H1 (cell line): ENCODE measurements at regions not wholly inside any gene's neighbourhood (a gene's known extent, or its start where the extent isn't known, plus 50 kb on each side); places are given as distances from the start of the nearest gene placed in this dataset.

Source experiments
- CTCF ChIA-PET: fragments of 300-600 bp; sonication (Branson Sonifier 250); formaldehyde crosslinking; loops from one replicate; lab custom pipeline; 2021; ENCODE audit not compliant: partially characterized antibody; lab: Charles Lee
- POLR2A ChIA-PET: fragments of 300-600 bp; sonication (Branson Sonifier 250); formaldehyde crosslinking; loops from one replicate; lab custom pipeline; 2021; ENCODE audit warnings: inconsistent platforms; ENCODE audit not compliant: partially characterized antibody; lab: Charles Lee
- DNase-seq, 2 experiments: peaks; one replicate each; pipeline versions ENCODE4 v3.0.0 to v3.0.0-alpha.2; 2010 to 2022; ENCODE audit warnings: low spot score in 2 of 2, low read depth in 1 of 2, mixed read lengths in 1 of 2
- FAIRE-seq: peaks from 2 replicates; lab custom pipeline; 2011; peaks lifted over from hg19 to GRCh38; lab: Jason Lieb, UNC
- H2AFZ ChIP-seq: 2 replicates; pipeline ENCODE4 v1.8.1; 2012; ENCODE audit warnings: low read length, inconsistent platforms
- H2AK5ac ChIP-seq: 2 replicates; pipeline ENCODE4 v1.6.1; 2013; ENCODE audit warnings: low read depth, low read length
- H2BK120ac ChIP-seq: replicated peaks from 2 replicates; pipeline ENCODE3; 2013; ENCODE audit warnings: low read depth, low read length, inconsistent platforms
- H2BK12ac ChIP-seq: 2 replicates; pipeline ENCODE4 v1.6.1; 2013; ENCODE audit warnings: low read depth, low read length
- H2BK15ac ChIP-seq: 2 replicates; pipeline ENCODE4 v1.6.1; 2013; ENCODE audit warnings: low read length
- H2BK20ac ChIP-seq: 2 replicates; pipeline ENCODE4 v1.6.1; 2013; ENCODE audit warnings: low read length
- H2BK5ac ChIP-seq: 2 replicates; pipeline ENCODE4 v1.6.1; 2013; ENCODE audit warnings: low read depth, low read length
- H3K14ac ChIP-seq: 2 replicates; pipeline ENCODE4 v1.6.1; 2013; ENCODE audit warnings: inconsistent platforms; ENCODE audit not compliant: insufficient read length
- H3K18ac ChIP-seq: 2 replicates; pipeline ENCODE4 v1.6.1; 2013; ENCODE audit warnings: low read length; ENCODE audit errors: extremely low read depth
- H3K23ac ChIP-seq: 2 replicates; pipeline ENCODE4 v1.6.1; 2013; ENCODE audit warnings: inconsistent platforms; ENCODE audit not compliant: insufficient read length
- H3K23me2 ChIP-seq: 2 replicates; pipeline ENCODE4 v1.6.1; 2013; ENCODE audit warnings: low read depth, low read length
- H3K27ac ChIP-seq: 2 replicates; pipeline ENCODE4 v1.6.1; 2011; ENCODE audit warnings: low read depth, low read length, inconsistent platforms
- H3K27me3 ChIP-seq, 4 experiments: replicated peaks in 1 of 4; 1 replicate in 1 of 4; 2 replicates in 3 of 4; pipeline versions ENCODE4 v1.6.1 to v1.8.1; 2011 to 2013; ENCODE audit warnings: low read length in 3 of 4, mild to moderate bottlenecking in 3 of 4, inconsistent platforms in 2 of 4, mixed read lengths in 2 of 4, moderate library complexity in 1 of 4; ENCODE audit not compliant: control insufficient read depth in 3 of 4, insufficient read depth in 3 of 4; ENCODE audit errors: extremely low read depth in 1 of 4
- H3K36me3 ChIP-seq, 4 experiments: 2 replicates each; pipeline versions ENCODE4 v1.6.1 to v1.8.1; 2011 to 2013; ENCODE audit warnings: mild to moderate bottlenecking in 4 of 4, low read length in 3 of 4, moderate library complexity in 2 of 4, control low read depth in 1 of 4, inconsistent platforms in 1 of 4; ENCODE audit not compliant: insufficient read depth in 4 of 4, control insufficient read depth in 2 of 4
- H3K4ac ChIP-seq: replicated peaks from 2 replicates; pipeline ENCODE3; 2013; ENCODE audit warnings: low read length, low read depth, mixed read lengths, inconsistent platforms; ENCODE audit not compliant: insufficient read length
- H3K4me1 ChIP-seq, 4 experiments: replicated peaks in 1 of 4; 1 replicate in 1 of 4; 2 replicates in 3 of 4; pipeline versions ENCODE4 v1.6.1 to v1.8.1; 2011 to 2013; ENCODE audit warnings: low read length in 3 of 4, inconsistent platforms in 2 of 4, mixed read lengths in 1 of 4; ENCODE audit not compliant: insufficient read depth in 4 of 4, control insufficient read depth in 3 of 4
- H3K4me2 ChIP-seq, 2 experiments: 2 replicates each; pipeline versions ENCODE4 v1.6.1 to v1.8.1; 2011 to 2013; ENCODE audit warnings: low read depth in 2 of 2, low read length in 2 of 2, control low read depth in 1 of 2, inconsistent platforms in 1 of 2, mild to moderate bottlenecking in 1 of 2; ENCODE audit not compliant: insufficient read depth in 1 of 2
- H3K4me3 ChIP-seq, 4 experiments: fragments of 200-600, 300-600 bp in 1 of 4; sonication (generic), shearing (Covaris generic), sonication (Bioruptor Twin) in 1 of 4; 2 replicates each; pipeline versions ENCODE4 v1.5.1 to v1.8.1; 2011 to 2016; ENCODE audit warnings: low read length in 4 of 4, low read depth in 3 of 4, control low read depth in 2 of 4, inconsistent platforms in 2 of 4, mild to moderate bottlenecking in 2 of 4, mixed read lengths in 1 of 4, moderate library complexity in 1 of 4; ENCODE audit not compliant: insufficient read depth in 2 of 4; ENCODE audit errors: extremely low read depth in 1 of 4
- H3K56ac ChIP-seq: replicated peaks from 2 replicates; pipeline ENCODE3; 2013; ENCODE audit warnings: low read depth, mild to moderate bottlenecking, mixed read lengths, low read length, inconsistent platforms; ENCODE audit not compliant: insufficient read length
- H3K79me1 ChIP-seq: 2 replicates; pipeline ENCODE4 v1.6.1; 2013; ENCODE audit warnings: low read depth, low read length, control low read depth
- H3K79me2 ChIP-seq, 2 experiments: 2 replicates each; pipeline versions ENCODE4 v1.6.1 to v1.8.1; 2012 to 2013; ENCODE audit warnings: low read length in 2 of 2, mild to moderate bottlenecking in 2 of 2, inconsistent platforms in 1 of 2; ENCODE audit not compliant: insufficient read depth in 2 of 2, control insufficient read depth in 1 of 2
- H3K9ac ChIP-seq, 4 experiments: replicated peaks in 1 of 4; 1 replicate in 1 of 4; 2 replicates in 3 of 4; pipeline versions ENCODE4 v1.6.1 to v1.8.1; 2011 to 2013; ENCODE audit warnings: low read depth in 3 of 4, low read length in 3 of 4, control low read depth in 2 of 4, mild to moderate bottlenecking in 2 of 4, moderate library complexity in 2 of 4, inconsistent platforms in 1 of 4; ENCODE audit errors: extremely low read depth in 1 of 4
- H3K9me3 ChIP-seq, 2 experiments: 2 replicates each; pipeline versions ENCODE4 v1.6.1 to v1.8.1; 2012 to 2013; ENCODE audit warnings: mild to moderate bottlenecking in 2 of 2, moderate library complexity in 2 of 2, control low read depth in 1 of 2, inconsistent platforms in 1 of 2, low read depth in 1 of 2, low read length in 1 of 2, mixed read lengths in 1 of 2; ENCODE audit not compliant: insufficient read depth in 2 of 2
- H4K20me1 ChIP-seq, 2 experiments: replicated peaks in 1 of 2; 2 replicates each; pipeline versions ENCODE3 to v1.8.1; 2011 to 2013; ENCODE audit warnings: inconsistent platforms in 2 of 2, low read length in 2 of 2, mild to moderate bottlenecking in 1 of 2; ENCODE audit not compliant: insufficient read depth in 2 of 2, control insufficient read depth in 1 of 2
- H4K5ac ChIP-seq: 2 replicates; pipeline ENCODE4 v1.6.1; 2013; ENCODE audit warnings: low read length, low read depth, mixed read lengths, inconsistent platforms; ENCODE audit not compliant: insufficient read length
- H4K8ac ChIP-seq: 2 replicates; pipeline ENCODE4 v1.8.0; 2013; ENCODE audit warnings: mild to moderate bottlenecking, moderate library complexity, low read length, inconsistent platforms; ENCODE audit not compliant: insufficient read depth; ENCODE audit errors: extremely low read depth
- H4K91ac ChIP-seq: replicated peaks from 2 replicates; pipeline ENCODE3; 2013; ENCODE audit warnings: low read length, mixed read lengths, inconsistent platforms; ENCODE audit not compliant: insufficient read length
- SAP30 ChIP-seq: fragments of 300-600 bp; sonication (generic); IDR thresholded peaks from 2 replicates; pipeline ENCODE4 v1.7.1; 2012; ENCODE audit warnings: low read length, moderate library complexity, mild to moderate bottlenecking, inconsistent platforms; ENCODE audit not compliant: insufficient read depth, insufficient replicate concordance
- SIX5 ChIP-seq: IDR thresholded peaks from 2 replicates; pipeline ENCODE4 v1.6.1; 2011; ENCODE audit warnings: mild to moderate bottlenecking, low read depth, low read length
- WGBS, 2 experiments: shearing (Covaris generic) in 1 of 2; methylation state at CpG; one replicate each; pipeline versions ENCODE4 v1.1.6 to v1.1.7; 2013 to 2015; ENCODE audit warnings: low lambda C conversion rate in 2 of 2, mixed read lengths in 2 of 2, inconsistent platforms in 1 of 2, low coverage in 1 of 2, missing lambda C conversion rate in 1 of 2; ENCODE audit not compliant: insufficient replicate concordance in 2 of 2, insufficient coverage in 1 of 2, insufficient read length in 1 of 2; ENCODE audit errors: extremely low coverage in 1 of 2, missing lambda C conversion rate in 1 of 2; 5-methylcytosine and 5-hydroxymethylcytosine counted together

DNA sequence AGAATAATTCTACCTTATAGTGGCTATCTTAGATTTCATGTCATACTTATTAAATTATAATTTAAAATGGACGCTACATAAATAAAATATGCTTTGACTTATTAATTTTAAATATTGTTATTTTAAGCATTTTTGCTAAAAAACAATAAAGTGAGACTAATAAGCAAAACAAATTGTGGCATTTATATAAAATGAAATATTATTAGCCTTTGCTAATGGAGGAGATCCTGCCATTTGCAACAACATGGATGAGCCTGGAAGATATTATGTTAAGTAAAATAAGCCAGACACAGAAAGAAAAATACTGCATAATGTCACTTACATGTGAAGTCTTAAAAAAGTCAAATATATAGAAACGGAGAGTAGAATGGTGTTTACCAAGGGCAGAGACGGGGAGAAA lies 54.8 kb upstream of the PIK3R4 start:
- no peak overlapping the region for H3K4me2 ChIP-seq
- no peak overlapping the region for H2AK5ac ChIP-seq
- no peaks in the 10 kb centered on the region for H3K4me1 ChIP-seq
- H3K14ac ChIP-seq, result no peak overlapping the region
- no peak overlapping the region for H2BK12ac ChIP-seq
- peaks cover 2 to 13% of the 10 kb centered on the region in 2 experiments; a peak in 1 of 4 replicates for H3K9me3 ChIP-seq
- WGBS, 2 experiments, result 94% methylated on average over 3 of the region's 3 CpGs; no CpG with 5 or more reads in 1 of the 2 experiments
- no peak overlapping the region for H4K91ac ChIP-seq
- H2BK15ac ChIP-seq, result no peak overlapping the region
- H3K27ac ChIP-seq, result no peak overlapping the region
- TF ChIP-seq SIX5, result no peak
- TF ChIP-seq SAP30, result no peak
- no peak overlapping the region for H3K4ac ChIP-seq
- H3K36me3 ChIP-seq, result no peaks in the 10 kb centered on the region
- peaks cover 3% of the 10 kb centered on the region; the same call in 1 of the 2 replicates for H3K23me2 ChIP-seq
- no peak overlapping the region for H2BK20ac ChIP-seq
- H3K23ac ChIP-seq, result no peak overlapping the region
- H3K4me3 ChIP-seq, result no peak overlapping the region
- CTCF ChIA-PET, result no interaction called here
- POLR2A ChIA-PET, result no interaction called here
- H3K79me1 ChIP-seq, result no peaks in the 10 kb centered on the region
- FAIRE-seq (no peak), DNase-seq (no peak)
- no peak overlapping the region for H2AFZ ChIP-seq
- no peak overlapping the region for H3K9ac ChIP-seq
- H4K8ac ChIP-seq, result no peak overlapping the region
- no peaks in the 10 kb centered on the region for H4K20me1 ChIP-seq
- H3K79me2 ChIP-seq, result no peaks in the 10 kb centered on the region
- no peak overlapping the region for H4K5ac ChIP-seq
- H3K56ac ChIP-seq, result no peak overlapping the region
- no peak overlapping the region for H2BK120ac ChIP-seq
- no peak overlapping the region for H2BK5ac ChIP-seq
- no peaks in the 10 kb centered on the region for H3K27me3 ChIP-seq
- no peak overlapping the region for H3K18ac ChIP-seq
